OCI-M2 (cell line): ENCODE measurements at regions not wholly inside any gene's neighbourhood (a gene's known extent, or its start where the extent isn't known, plus 50 kb on each side); places are given as distances from the start of the nearest gene placed in this dataset.
"Not testable (repeated sequence)": the region's sequence is repeated elsewhere in the genome, so short reads cannot be mapped to it uniquely, and the experiment has no call there.

Experiments used
- DNase-seq: peaks from one replicate; lab custom pipeline; 2025; ENCODE audit not compliant: unreplicated experiment; lab: John Stamatoyannopoulos, UW

GRCh38 chr5:123705741-123706140, 193.8 kb downstream of the CSNK1G3 start:
- no peak for DNase-seq

- no peak for DNase-seq
These were observed 189.7 kb downstream of the CSNK1G3 start for GRCh38 chr5:123701511-123702200.

- no peak for DNase-seq
These were observed 188.8 kb downstream of the CSNK1G3 start for GRCh38 chr5:123700624-123701287.

GRCh38 chr5:123699571-123699970, 187.6 kb downstream of the CSNK1G3 start:
- no peak for DNase-seq

GRCh38 chr5:123698937-123699336, 187.0 kb downstream of the CSNK1G3 start:
- DNase-seq, result not testable (repeated sequence)

- no peak for DNase-seq
These were observed 185.0 kb downstream of the CSNK1G3 start for GRCh38 chr5:123696921-123697341.

GRCh38 chr5:123690821-123691220, 178.8 kb downstream of the CSNK1G3 start:
- no peak for DNase-seq

- no peak for DNase-seq
These were observed 169.1 kb downstream of the CSNK1G3 start for GRCh38 chr5:123681061-123681460.

- no peak for DNase-seq
These were observed 161.1 kb downstream of the CSNK1G3 start for GRCh38 chr5:123673107-123673506.

- no peak for DNase-seq
These were observed 159.9 kb downstream of the CSNK1G3 start for GRCh38 chr5:123671711-123672456.

GRCh38 chr5:123671042-123671441, 159.1 kb downstream of the CSNK1G3 start:
- peak; percentile 7 for DNase-seq
